ENCODE measurements at regions not wholly inside any gene's neighbourhood (a gene's known extent, or its start where the extent isn't known, plus 50 kb on each side); places are given as distances from the start of the nearest gene placed in this dataset.
A peak's percentile ranks its signal among the peaks of the same experiment; 100 is the strongest.

DNA sequence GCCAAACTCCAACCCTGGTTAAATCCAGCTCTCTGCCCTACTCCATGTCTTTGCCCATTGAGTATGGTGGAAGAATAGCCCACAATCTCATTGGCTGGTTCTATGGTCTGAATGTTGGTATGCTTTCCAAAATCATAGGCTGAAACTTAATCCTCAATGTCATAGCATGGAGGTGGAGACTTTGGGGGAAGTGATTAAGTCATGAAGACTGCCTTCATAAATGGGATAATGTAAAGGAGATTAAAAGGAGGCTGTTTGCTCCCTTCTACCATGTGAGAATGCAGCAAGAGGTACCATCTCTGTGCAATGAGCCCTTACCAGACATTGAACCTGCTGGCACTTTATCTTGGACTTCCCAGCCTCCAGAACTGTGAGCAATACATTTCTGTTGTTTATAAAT, 54.4 kb upstream of the FDX1 start:
- Histone ChIP-seq H3K4me3 (no peak overlapping the region), H3K36me3 (no peaks in the 10 kb centered on the region), H3K4me1 (ENCODE audit: insufficient read depth) (peaks cover 6% of the 10 kb centered on the region), H3K27me3 (no peaks in the 10 kb centered on the region), H3K9me3 (no peaks in the 10 kb centered on the region), H3K27ac (no peak overlapping the region)
- intact Hi-C loops (cut with DNase I), result loop anchor here (5.0 to 10.0 kb wide), 5 partner anchors 57 to 431 kb away; no protein-coding TSS in a partner anchor
- no peak for DNase-seq
- TF ChIP-seq, protein P1, sequence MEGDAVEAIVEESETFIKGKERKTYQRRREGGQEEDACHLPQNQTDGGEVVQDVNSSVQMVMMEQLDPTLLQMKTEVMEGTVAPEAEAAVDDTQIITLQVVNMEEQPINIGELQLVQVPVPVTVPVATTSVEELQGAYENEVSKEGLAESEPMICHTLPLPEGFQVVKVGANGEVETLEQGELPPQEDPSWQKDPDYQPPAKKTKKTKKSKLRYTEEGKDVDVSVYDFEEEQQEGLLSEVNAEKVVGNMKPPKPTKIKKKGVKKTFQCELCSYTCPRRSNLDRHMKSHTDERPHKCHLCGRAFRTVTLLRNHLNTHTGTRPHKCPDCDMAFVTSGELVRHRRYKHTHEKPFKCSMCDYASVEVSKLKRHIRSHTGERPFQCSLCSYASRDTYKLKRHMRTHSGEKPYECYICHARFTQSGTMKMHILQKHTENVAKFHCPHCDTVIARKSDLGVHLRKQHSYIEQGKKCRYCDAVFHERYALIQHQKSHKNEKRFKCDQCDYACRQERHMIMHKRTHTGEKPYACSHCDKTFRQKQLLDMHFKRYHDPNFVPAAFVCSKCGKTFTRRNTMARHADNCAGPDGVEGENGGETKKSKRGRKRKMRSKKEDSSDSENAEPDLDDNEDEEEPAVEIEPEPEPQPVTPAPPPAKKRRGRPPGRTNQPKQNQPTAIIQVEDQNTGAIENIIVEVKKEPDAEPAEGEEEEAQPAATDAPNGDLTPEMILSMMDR (IDR thresholded peaks at IDR 0.05), result no peak
- TF ChIP-seq POLR2A (IDR thresholded peaks at IDR 0.05) (no peak), EP300 (IDR thresholded peaks at IDR 0.05) (no peak)

DNA sequence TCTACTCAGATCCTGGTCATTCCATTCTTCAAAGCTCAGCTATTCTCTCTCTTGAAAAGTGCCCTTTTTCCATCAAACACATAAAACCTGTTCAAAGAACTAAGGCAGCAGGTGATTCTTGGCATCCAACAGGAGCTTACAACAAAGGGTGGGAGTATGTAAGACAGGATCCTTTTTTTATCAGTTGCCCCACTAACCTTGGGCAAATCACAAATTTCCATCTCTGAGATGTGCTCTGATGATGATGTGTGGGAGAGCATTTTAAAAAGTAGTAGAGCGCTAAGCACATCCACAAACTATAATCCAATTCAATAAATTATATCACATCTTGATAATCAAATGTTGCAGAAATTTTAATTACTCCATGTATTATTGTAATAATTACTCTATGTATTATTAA, 53.7 kb upstream of the FDX1 start:
- Histone ChIP-seq H3K4me3 (no peak overlapping the region), H3K27me3 (no peaks in the 10 kb centered on the region), H3K9me3 (no peaks in the 10 kb centered on the region), H3K27ac (no peak overlapping the region), H3K4me1 (ENCODE audit: insufficient read depth) (peaks cover 6% of the 10 kb centered on the region), H3K36me3 (no peaks in the 10 kb centered on the region)
- 45 to 94% (median 89%) methylated on average over 1 of the region's 1 CpG for WGBS, 3 donors
- intact Hi-C loops (cut with DNase I), result loop anchor here (5.0 to 10.0 kb wide), 5 partner anchors 56 to 431 kb away; no protein-coding TSS in a partner anchor
- TF ChIP-seq EP300 (IDR thresholded peaks at IDR 0.05) (no peak), POLR2A (IDR thresholded peaks at IDR 0.05) (no peak)
- TF ChIP-seq, protein P1 (IDR thresholded peaks at IDR 0.05), result no peak
- no peak for DNase-seq

DNA sequence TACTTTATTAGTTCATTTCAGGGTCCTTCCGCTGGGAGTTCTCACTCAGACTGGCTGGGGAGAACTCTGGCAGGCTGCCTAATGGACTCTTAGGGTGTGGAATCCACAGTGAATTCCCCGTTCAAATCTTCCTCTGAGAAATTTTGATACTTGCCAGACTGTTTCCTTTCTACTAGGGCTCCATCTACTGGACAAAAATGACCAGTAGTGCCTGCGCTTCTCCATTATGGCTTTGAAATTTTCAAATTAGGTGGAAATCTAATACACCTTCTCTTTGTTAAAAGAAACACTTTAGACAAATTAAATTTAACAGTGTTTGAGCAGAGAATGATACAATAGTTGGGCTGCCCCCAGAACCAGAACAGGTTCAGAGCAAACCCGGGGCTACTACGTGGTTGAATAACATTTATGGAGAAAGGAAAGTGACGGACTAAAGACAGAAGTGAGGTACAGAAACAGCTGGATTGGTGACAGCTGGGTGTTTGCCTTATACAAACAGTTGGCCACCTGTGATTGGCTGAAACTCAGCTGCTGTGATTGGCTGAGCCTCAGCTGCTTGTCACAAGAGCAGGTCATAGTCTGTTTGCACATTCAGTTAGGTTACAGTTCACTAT, 52.9 kb upstream of the FDX1 start:
- 20 to 24% (median 23%) methylated on average over 6 of the region's 6 CpGs for WGBS, 3 donors
- no peaks in the 10 kb centered on the region for H3K36me3 ChIP-seq
- H3K27me3 ChIP-seq, result no peaks in the 10 kb centered on the region
- DNase-seq, result peak; percentile 74 to 89 (median 82)
- H3K4me1 ChIP-seq (ENCODE audit: insufficient read depth), result peaks cover 6% of the 10 kb centered on the region
- no peak overlapping the region for H3K4me3 ChIP-seq
- no peak overlapping the region for H3K27ac ChIP-seq
- no peaks in the 10 kb centered on the region for H3K9me3 ChIP-seq
- intact Hi-C loops (cut with DNase I), result loop anchor here (5.0 to 10.0 kb wide), 5 partner anchors 55 to 432 kb away; no protein-coding TSS in a partner anchor
- TF ChIP-seq, protein P1 (IDR thresholded peaks at IDR 0.05), result peak; percentile 65 to 77 (median 73)
- TF ChIP-seq EP300 (IDR thresholded peaks at IDR 0.05), result no peak
- no peak for TF ChIP-seq POLR2A (IDR thresholded peaks at IDR 0.05)

DNA sequence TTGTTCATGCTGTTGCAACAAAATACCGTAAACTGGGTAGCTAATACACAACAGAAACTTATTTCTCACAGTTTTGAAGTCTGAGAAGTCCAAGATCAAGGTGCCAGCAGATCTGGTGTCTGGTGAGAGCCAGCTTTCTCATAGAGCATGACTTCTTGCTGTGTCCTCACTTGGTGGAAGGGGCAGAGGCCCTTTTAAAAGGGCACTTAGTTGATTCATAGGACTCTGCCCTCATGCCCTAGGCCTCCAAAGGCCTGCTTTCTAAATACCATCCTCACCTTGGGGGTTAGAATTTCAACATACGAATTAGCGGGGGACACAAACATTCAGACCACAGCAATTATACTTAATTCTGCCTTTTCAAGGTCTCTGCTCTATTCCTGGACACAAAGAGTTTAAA, 52.3 kb upstream of the FDX1 start:
- H3K4me3 ChIP-seq, result no peak overlapping the region
- TF ChIP-seq, protein P1 (IDR thresholded peaks at IDR 0.05), result no peak
- TF ChIP-seq POLR2A (IDR thresholded peaks at IDR 0.05), result no peak
- no peak for TF ChIP-seq EP300 (IDR thresholded peaks at IDR 0.05)
- H3K27ac ChIP-seq, result no peak overlapping the region
- intact Hi-C loops (cut with DNase I), result loop anchor here (5.0 to 10.0 kb wide), 5 partner anchors 55 to 433 kb away; no protein-coding TSS in a partner anchor
- H3K36me3 ChIP-seq, result no peaks in the 10 kb centered on the region
- no peak for DNase-seq
- no peaks in the 10 kb centered on the region for H3K27me3 ChIP-seq
- no peaks in the 10 kb centered on the region for H3K9me3 ChIP-seq
- H3K4me1 ChIP-seq (ENCODE audit: insufficient read depth), result peaks cover 6% of the 10 kb centered on the region
- 95 to 97% (median 95%) methylated on average over 3 of the region's 3 CpGs for WGBS, 3 donors
